Bronchial epithelial cell (primary cell): ENCODE measurements at regions not wholly inside any gene's neighbourhood (a gene's known extent, or its start where the extent isn't known, plus 50 kb on each side); places are given as distances from the start of the nearest gene placed in this dataset.
A peak's percentile ranks its signal among the peaks of the same experiment; 100 is the strongest.

Source experiments
- DNase-seq: peaks from one replicate; pipeline ENCODE4 v3.0.0-alpha.2; 2010; ENCODE audit warnings: low read depth
- FAIRE-seq: peaks from 2 replicates; lab custom pipeline; 2011; peaks lifted over from hg19 to GRCh38; lab: Jason Lieb, UNC
- H3K27me3 ChIP-seq: 2 replicates; pipeline ENCODE4 v1.5.1; 2011; ENCODE audit warnings: low read length; ENCODE audit not compliant: control insufficient read depth, insufficient read depth
- H3K36me3 ChIP-seq: 2 replicates; pipeline ENCODE4 v1.5.1; 2011; ENCODE audit warnings: low read length; ENCODE audit not compliant: control insufficient read depth, insufficient read depth
- H3K4me3 ChIP-seq: 2 replicates; pipeline ENCODE4 v1.5.1; 2011; ENCODE audit warnings: mild to moderate bottlenecking, low read depth, low read length, control low read depth
- TF ChIP-seq, protein P1 (sequence below): IDR thresholded peaks from 2 replicates; pipeline ENCODE4 v1.5.1; 2011; ENCODE audit warnings: mild to moderate bottlenecking, moderate library complexity, low read length, control low read depth, inconsistent platforms; ENCODE audit not compliant: insufficient read depth, severe bottlenecking

GRCh38 chr5:21649969-21650368 lies 1203.2 kb downstream of the CDH12 start:
- DNase-seq = no peak
- H3K27me3 ChIP-seq = no peaks in the 10 kb centered on the region
- no peak for FAIRE-seq
- TF ChIP-seq, protein P1, sequence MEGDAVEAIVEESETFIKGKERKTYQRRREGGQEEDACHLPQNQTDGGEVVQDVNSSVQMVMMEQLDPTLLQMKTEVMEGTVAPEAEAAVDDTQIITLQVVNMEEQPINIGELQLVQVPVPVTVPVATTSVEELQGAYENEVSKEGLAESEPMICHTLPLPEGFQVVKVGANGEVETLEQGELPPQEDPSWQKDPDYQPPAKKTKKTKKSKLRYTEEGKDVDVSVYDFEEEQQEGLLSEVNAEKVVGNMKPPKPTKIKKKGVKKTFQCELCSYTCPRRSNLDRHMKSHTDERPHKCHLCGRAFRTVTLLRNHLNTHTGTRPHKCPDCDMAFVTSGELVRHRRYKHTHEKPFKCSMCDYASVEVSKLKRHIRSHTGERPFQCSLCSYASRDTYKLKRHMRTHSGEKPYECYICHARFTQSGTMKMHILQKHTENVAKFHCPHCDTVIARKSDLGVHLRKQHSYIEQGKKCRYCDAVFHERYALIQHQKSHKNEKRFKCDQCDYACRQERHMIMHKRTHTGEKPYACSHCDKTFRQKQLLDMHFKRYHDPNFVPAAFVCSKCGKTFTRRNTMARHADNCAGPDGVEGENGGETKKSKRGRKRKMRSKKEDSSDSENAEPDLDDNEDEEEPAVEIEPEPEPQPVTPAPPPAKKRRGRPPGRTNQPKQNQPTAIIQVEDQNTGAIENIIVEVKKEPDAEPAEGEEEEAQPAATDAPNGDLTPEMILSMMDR = no peak
- no peaks in the 10 kb centered on the region for H3K36me3 ChIP-seq
- H3K4me3 ChIP-seq = no peak overlapping the region

DNA sequence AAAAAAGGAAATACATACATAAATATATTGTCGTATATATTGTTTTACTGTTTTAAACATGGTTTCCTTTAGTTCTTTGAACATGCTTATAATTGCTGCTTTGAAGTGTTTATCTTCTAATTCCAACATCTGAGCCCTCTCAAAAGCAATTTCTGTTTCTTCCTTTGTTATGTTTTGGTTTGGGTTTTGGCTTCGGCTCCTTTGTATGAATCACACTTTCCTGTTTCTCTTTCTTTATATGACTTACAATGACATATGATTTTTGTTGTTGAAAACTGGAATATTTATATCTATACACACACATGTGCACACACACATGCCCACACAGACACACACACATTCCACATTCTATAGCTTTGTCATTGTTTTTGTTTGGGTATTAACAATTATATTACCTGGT lies 1206.7 kb downstream of the CDH12 start:
- FAIRE-seq = no peak
- TF ChIP-seq, protein P1 = no peak

GRCh38 chr5:21644032-21644431 lies 1209.1 kb downstream of the CDH12 start:
- TF ChIP-seq, protein P1 = no peak
- FAIRE-seq (no peak), DNase-seq (no peak)
- H3K36me3 ChIP-seq = no peaks in the 10 kb centered on the region
- H3K4me3 ChIP-seq = no peak overlapping the region
- H3K27me3 ChIP-seq = no peaks in the 10 kb centered on the region

More for the DNA sequence above, 1206.7 kb downstream of the CDH12 start:
- no peaks in the 10 kb centered on the region for H3K27me3 ChIP-seq
- H3K36me3 ChIP-seq = no peaks in the 10 kb centered on the region
- no peak overlapping the region for H3K4me3 ChIP-seq
- DNase-seq = peak; percentile 12

- Histone ChIP-seq H3K27me3 (no peaks in the 10 kb centered on the region), H3K36me3 (no peaks in the 10 kb centered on the region), H3K4me3 (no peak overlapping the region)
- FAIRE-seq (no peak), DNase-seq (no peak)
- TF ChIP-seq, protein P1 = no peak
Observed at GRCh38 chr5:21642312-21642711, 1210.8 kb downstream of the CDH12 start.

- H3K36me3 ChIP-seq = no peaks in the 10 kb centered on the region
- FAIRE-seq = no peak
- no peak overlapping the region for H3K4me3 ChIP-seq
- TF ChIP-seq, protein P1 = no peak
- no peaks in the 10 kb centered on the region for H3K27me3 ChIP-seq
- no peak for DNase-seq
Observed at GRCh38 chr5:21623831-21624230, 1229.3 kb downstream of the CDH12 start.

DNA sequence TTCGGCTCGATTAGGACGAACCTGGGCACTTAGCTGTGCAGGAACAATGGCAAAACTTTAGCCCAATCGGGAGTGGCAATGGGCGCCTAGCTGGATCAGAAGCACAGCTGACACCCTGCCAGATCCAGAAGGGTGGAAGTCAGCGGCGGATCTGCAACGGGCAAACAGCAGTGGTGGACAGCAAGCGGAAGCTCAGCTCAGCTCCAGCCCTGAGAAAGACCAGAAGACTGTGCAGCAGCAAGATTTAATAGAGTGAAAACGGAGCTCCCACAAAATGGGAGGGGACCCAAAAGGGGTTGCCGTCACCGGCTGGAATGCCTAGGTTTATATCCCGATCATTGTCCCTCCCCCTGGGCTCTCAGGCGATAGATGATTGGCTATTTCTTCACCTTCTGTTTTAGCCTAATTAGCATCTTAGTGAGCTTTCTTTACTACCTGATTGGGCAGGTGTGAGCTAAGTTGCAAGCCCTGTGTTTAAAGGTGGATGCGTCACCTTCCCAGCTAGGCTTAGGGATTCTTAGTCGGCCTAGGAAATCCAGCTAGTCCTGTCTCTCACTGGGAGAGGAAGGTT lies 1237.9 kb downstream of the CDH12 start:
- H3K4me3 ChIP-seq = no peak overlapping the region
- H3K27me3 ChIP-seq = no peaks in the 10 kb centered on the region
- FAIRE-seq = no peak
- TF ChIP-seq, protein P1 = no peak
- no peaks in the 10 kb centered on the region for H3K36me3 ChIP-seq
- DNase-seq = no peak
